ENCODE measurements at regions not wholly inside any gene's neighbourhood (a gene's known extent, or its start where the extent isn't known, plus 50 kb on each side); places are given as distances from the start of the nearest gene placed in this dataset.

- TF ChIP-seq POLR2A (IDR thresholded peaks at IDR 0.05; ENCODE audit: low read length), result no peak
- no peak for TF ChIP-seq CTCF (IDR thresholded peaks at IDR 0.05)
- no peak for TF ChIP-seq MAX (IDR thresholded peaks at IDR 0.05)
- no peak for TF ChIP-seq HMGXB4 (CRISPR knock-in tag; IDR thresholded peaks at IDR 0.05; ENCODE audit: borderline replicate concordance)
- TF ChIP-seq RFX5 (IDR thresholded peaks at IDR 0.05), result no peak
- TF ChIP-seq SREBF2 (IDR thresholded peaks at IDR 0.05), result no peak
- TF ChIP-seq REST (IDR thresholded peaks at IDR 0.05), result no peak
- no peak for TF ChIP-seq CBX2 (IDR thresholded peaks at IDR 0.05; ENCODE audit: borderline replicate concordance, low read depth)
- TF ChIP-seq BCL3 (IDR thresholded peaks at IDR 0.05), result no peak
Observed at GRCh38 chr7:101749891-101750290, 67.5 kb upstream of the CUX1 start.
